Lung (tissue), 11 donors: ENCODE measurements at regions not wholly inside any gene's neighbourhood (a gene's known extent, or its start where the extent isn't known, plus 50 kb on each side); places are given as distances from the start of the nearest gene placed in this dataset.
"Not testable (repeated sequence)": the region's sequence is repeated elsewhere in the genome, so short reads cannot be mapped to it uniquely, and the experiment has no call there.

Source experiments
- ATAC-seq: fragments of 200-7000 bp; cut with Tn5 transposase; one replicate; pipeline ENCODE4 v1.9.1; 2020; ENCODE audit warnings: moderate number of reproducible peaks; ENCODE audit not compliant: insufficient read depth, low FRiP score
- DNase-seq, 3 donors: peaks; one replicate each; pipeline ENCODE4 v3.0.0-alpha.2; 2013 to 2017
- H3K27ac ChIP-seq, 2 donors: one replicate each; pipeline ENCODE4 v1.5.1; 2013; ENCODE audit warnings: mild to moderate bottlenecking in 2 of 2, moderate library complexity in 2 of 2, control low read depth in 1 of 2, inconsistent platforms in 1 of 2, low read depth in 1 of 2, low read length in 1 of 2
- H3K27me3 ChIP-seq, 3 donors: one replicate each; pipeline ENCODE4 v1.5.1; 2013; ENCODE audit warnings: low read length in 2 of 3; ENCODE audit not compliant: control insufficient read depth in 3 of 3, insufficient read depth in 3 of 3
- H3K36me3 ChIP-seq, 4 donors: one replicate each; pipeline ENCODE4 v1.5.1; 2013; ENCODE audit warnings: low read length in 4 of 4, mild to moderate bottlenecking in 1 of 4, moderate library complexity in 1 of 4; ENCODE audit not compliant: control insufficient read depth in 4 of 4, insufficient read depth in 4 of 4
- H3K4me1 ChIP-seq, 5 donors: one replicate each; pipeline ENCODE4 v1.5.1; 2013; ENCODE audit warnings: low read length in 5 of 5, mild to moderate bottlenecking in 2 of 5, moderate library complexity in 1 of 5; ENCODE audit not compliant: control insufficient read depth in 5 of 5, insufficient read depth in 5 of 5
- H3K4me3 ChIP-seq: one replicate; pipeline ENCODE4 v1.5.1; 2013; ENCODE audit warnings: mild to moderate bottlenecking, control low read depth, moderate library complexity
- H3K9ac ChIP-seq, 2 donors: one replicate each; pipeline ENCODE4 v1.5.1; 2013; ENCODE audit warnings: low read length in 2 of 2, control low read depth in 1 of 2; ENCODE audit not compliant: insufficient read depth in 1 of 2
- H3K9me3 ChIP-seq, 4 donors: one replicate each; pipeline ENCODE4 v1.5.1; 2013; ENCODE audit warnings: low read length in 3 of 4, mild to moderate bottlenecking in 1 of 4, moderate library complexity in 1 of 4; ENCODE audit not compliant: control insufficient read depth in 4 of 4, insufficient read depth in 3 of 4
- WGBS, 2 donors: extraction: QIAGEN DNeasy Blood & Tissue Kit; methylation state at CpG; one replicate each; pipeline ENCODE4 v1.1.7; 2013; 5-methylcytosine and 5-hydroxymethylcytosine counted together
- TF ChIP-seq, protein P1 (sequence below): IDR thresholded peaks from 2 replicates; pipeline ENCODE4 v1.5.1; 2012; ENCODE audit warnings: mild to moderate bottlenecking; ENCODE audit errors: control extremely low read depth, extremely low read depth
- donor health status: control.
- donor health status: control.
- donor health status: Bipolar disorder and iron deficiency.
- donor health status: healthy.
- donor health status: DM: yes; HTN: yes; CAD: no.

DNA sequence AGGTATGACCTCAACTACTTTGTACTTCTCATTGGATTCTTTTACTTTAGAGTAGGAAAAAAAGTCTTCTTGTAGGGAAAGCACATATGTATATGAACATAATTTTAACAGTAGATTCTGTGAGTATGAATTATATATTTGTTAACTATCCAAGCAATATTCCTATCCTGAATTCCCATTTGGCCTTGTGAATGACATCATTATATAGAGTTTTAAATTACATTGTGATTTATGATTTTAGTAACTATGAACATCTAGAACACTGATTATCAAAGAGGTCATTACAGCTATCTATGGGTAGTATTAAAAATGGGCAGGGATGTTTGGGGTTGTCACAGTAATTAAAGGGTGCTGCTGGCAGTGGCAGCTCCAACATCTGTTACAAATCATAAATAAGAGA is 163.9 kb upstream of the TFAP2D start:
- no peak overlapping the region for H3K4me3 ChIP-seq
- H3K27ac ChIP-seq: no peak overlapping the region
- ATAC-seq (no peak), DNase-seq (no peak)
- H3K36me3 ChIP-seq: no peaks in the 10 kb centered on the region
- peaks cover 0 to 5% (median 0%) of the 10 kb centered on the region in 5 donors for H3K4me1 ChIP-seq
- no peaks in the 10 kb centered on the region for H3K27me3 ChIP-seq
- H3K9me3 ChIP-seq: peaks cover 0 to 2% (median 0%) of the 10 kb centered on the region in 4 donors
- TF ChIP-seq, protein P1, sequence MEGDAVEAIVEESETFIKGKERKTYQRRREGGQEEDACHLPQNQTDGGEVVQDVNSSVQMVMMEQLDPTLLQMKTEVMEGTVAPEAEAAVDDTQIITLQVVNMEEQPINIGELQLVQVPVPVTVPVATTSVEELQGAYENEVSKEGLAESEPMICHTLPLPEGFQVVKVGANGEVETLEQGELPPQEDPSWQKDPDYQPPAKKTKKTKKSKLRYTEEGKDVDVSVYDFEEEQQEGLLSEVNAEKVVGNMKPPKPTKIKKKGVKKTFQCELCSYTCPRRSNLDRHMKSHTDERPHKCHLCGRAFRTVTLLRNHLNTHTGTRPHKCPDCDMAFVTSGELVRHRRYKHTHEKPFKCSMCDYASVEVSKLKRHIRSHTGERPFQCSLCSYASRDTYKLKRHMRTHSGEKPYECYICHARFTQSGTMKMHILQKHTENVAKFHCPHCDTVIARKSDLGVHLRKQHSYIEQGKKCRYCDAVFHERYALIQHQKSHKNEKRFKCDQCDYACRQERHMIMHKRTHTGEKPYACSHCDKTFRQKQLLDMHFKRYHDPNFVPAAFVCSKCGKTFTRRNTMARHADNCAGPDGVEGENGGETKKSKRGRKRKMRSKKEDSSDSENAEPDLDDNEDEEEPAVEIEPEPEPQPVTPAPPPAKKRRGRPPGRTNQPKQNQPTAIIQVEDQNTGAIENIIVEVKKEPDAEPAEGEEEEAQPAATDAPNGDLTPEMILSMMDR: no peak
- no peak overlapping the region for H3K9ac ChIP-seq

DNA sequence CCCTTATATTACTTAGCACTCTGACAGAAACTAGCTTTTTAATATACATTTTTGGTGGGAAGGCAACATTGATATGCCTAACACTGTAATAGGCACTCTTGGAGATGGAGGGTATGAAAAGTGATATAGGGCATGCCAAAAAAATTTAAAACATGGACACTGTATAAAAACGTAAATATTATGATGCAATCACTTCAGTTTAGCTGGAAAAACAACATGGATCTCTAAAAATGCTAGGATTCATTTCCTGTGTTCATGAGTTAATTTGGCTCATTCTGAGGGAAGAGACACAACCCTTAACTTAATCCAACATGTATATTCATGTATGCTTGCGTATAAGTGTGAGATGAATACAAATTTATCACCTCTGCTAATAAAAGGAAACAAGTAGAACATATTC is 157.3 kb upstream of the TFAP2D start:
- Histone ChIP-seq H3K4me1 (no peaks in the 10 kb centered on the region), H3K27ac (no peak overlapping the region), H3K36me3 (no peaks in the 10 kb centered on the region), H3K27me3 (no peaks in the 10 kb centered on the region), H3K4me3 (no peak overlapping the region), H3K9me3 (no peaks in the 10 kb centered on the region), H3K9ac (no peak overlapping the region)
- WGBS, 2 donors: 68 to 72% methylated on average over 2 of the region's 2 CpGs
- no peak for DNase-seq
- TF ChIP-seq, protein P1: no peak
- no peak for ATAC-seq

DNA sequence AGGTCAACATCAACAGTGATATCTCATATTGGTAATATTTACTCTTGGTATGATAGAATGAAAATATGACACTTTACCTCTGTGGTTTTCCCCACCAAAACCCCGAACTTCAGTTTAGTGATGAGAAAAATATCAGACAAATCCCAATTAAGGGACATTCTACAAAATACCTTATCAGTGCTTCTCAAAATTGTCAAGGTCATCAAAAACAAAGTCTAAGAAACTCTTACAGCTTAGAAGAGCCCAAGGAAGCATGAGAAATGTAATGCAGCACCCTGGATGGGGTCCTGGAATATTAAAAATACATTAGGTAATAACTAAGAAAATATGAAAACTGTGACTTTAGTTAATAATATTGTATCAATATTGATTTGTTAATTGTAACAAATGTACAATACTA is 148.3 kb upstream of the TFAP2D start:
- Histone ChIP-seq H3K36me3 (no peaks in the 10 kb centered on the region), H3K27ac (no peak overlapping the region), H3K9me3 (no peaks in the 10 kb centered on the region), H3K4me3 (no peak overlapping the region), H3K27me3 (no peaks in the 10 kb centered on the region), H3K9ac (no peak overlapping the region), H3K4me1 (no peaks in the 10 kb centered on the region)
- TF ChIP-seq, protein P1: no peak
- no peak for DNase-seq
- WGBS, 2 donors: 82% methylated on average over 1 of the region's 1 CpG
- no peak for ATAC-seq

DNA sequence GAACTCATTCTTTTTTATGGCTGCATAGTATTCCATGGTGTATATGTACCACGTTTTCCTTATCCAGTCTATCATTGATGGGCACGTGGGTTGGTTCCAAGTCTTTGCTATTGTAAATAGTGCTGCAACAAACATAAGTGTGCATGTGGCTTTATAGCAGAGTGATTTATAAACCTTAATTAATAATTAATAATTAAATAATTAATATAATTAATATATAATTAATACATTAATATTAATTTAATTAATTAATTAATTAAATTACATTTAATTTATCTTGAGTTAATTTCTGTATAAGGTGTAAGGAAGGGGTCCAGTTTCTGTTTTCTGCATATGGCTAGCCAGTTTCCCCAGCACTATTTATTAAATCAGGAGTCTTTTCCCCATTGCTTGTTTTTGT is 142.1 kb upstream of the TFAP2D start:
- not testable (repeated sequence) for H3K36me3 ChIP-seq, H3K27me3 ChIP-seq, H3K27ac ChIP-seq, H3K9me3 ChIP-seq, H3K9ac ChIP-seq, H3K4me1 ChIP-seq, H3K4me3 ChIP-seq, DNase-seq, ATAC-seq
- WGBS, 2 donors: 83 to 92% methylated on average over 2 of the region's 2 CpGs
